ENCODE measurements at regions not wholly inside any gene's neighbourhood (a gene's known extent, or its start where the extent isn't known, plus 50 kb on each side); places are given as distances from the start of the nearest gene placed in this dataset.

- no peak overlapping the region for H3K4me3 ChIP-seq (ENCODE audit: control insufficient read depth, low read depth, low read length)
- TF ChIP-seq, protein P1, sequence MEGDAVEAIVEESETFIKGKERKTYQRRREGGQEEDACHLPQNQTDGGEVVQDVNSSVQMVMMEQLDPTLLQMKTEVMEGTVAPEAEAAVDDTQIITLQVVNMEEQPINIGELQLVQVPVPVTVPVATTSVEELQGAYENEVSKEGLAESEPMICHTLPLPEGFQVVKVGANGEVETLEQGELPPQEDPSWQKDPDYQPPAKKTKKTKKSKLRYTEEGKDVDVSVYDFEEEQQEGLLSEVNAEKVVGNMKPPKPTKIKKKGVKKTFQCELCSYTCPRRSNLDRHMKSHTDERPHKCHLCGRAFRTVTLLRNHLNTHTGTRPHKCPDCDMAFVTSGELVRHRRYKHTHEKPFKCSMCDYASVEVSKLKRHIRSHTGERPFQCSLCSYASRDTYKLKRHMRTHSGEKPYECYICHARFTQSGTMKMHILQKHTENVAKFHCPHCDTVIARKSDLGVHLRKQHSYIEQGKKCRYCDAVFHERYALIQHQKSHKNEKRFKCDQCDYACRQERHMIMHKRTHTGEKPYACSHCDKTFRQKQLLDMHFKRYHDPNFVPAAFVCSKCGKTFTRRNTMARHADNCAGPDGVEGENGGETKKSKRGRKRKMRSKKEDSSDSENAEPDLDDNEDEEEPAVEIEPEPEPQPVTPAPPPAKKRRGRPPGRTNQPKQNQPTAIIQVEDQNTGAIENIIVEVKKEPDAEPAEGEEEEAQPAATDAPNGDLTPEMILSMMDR (conservative IDR thresholded peaks at IDR 0.05; ENCODE audit: control insufficient read depth, insufficient read depth, low read depth, low read length) = no peak
- no peak for DNase-seq (ENCODE audit: low read depth)
Observed at GRCh38 chr1:198833706-198834503, 195.1 kb downstream of the PTPRC start.

DNA sequence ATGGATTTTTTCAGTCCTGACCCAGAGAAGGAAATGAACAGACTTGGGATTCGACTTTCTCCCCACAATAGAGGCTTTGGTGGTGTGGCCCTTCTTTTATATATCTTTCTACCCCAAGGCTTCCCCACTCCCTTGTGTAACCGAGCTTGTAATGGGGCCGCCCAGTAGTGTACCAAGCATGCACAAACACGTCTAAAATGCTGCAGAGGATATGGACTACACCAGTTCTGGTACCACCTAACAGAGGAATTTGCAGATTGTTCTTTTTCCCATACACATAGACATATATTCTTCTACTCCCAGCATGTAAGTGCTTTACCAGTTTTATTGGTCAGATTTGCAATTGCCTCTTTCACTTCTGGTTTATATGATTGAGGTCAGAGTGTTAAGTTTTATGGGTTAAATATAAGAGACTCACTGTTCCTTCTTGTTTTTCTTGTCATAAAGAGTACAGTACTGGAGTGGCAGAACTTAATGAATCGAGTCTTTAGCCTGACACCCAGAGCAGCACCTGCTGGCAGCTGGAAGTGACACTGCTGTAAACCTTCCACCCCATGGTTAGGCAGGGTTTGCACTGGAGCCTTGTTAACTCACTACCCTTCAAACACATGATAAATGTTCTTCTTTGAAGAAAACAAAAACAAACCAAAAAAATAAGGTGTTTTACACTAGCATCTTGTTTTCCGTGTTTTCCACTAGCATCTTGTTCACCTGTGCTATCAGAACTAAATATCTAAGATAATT is 198.6 kb downstream of the PTPRC start:
- no peak overlapping the region for H3K4me3 ChIP-seq (ENCODE audit: control insufficient read depth, low read depth, low read length)
- TF ChIP-seq, protein P1 (conservative IDR thresholded peaks at IDR 0.05; ENCODE audit: control insufficient read depth, insufficient read depth, low read depth, low read length) = no peak
- DNase-seq (ENCODE audit: low read depth) = no peak

- no peak overlapping the region for H3K4me3 ChIP-seq (ENCODE audit: control insufficient read depth, low read depth, low read length)
- DNase-seq (ENCODE audit: low read depth) = no peak
- TF ChIP-seq, protein P1 (conservative IDR thresholded peaks at IDR 0.05; ENCODE audit: control insufficient read depth, insufficient read depth, low read depth, low read length) = no peak
Observed at GRCh38 chr1:198838022-198838342, 199.1 kb downstream of the PTPRC start.

- TF ChIP-seq, protein P1 (conservative IDR thresholded peaks at IDR 0.05; ENCODE audit: control insufficient read depth, insufficient read depth, low read depth, low read length) = no peak
- DNase-seq (ENCODE audit: low read depth) = no peak
- no peak overlapping the region for H3K4me3 ChIP-seq (ENCODE audit: control insufficient read depth, low read depth, low read length)
Observed at GRCh38 chr1:198841477-198841876, 202.6 kb downstream of the PTPRC start.

DNA sequence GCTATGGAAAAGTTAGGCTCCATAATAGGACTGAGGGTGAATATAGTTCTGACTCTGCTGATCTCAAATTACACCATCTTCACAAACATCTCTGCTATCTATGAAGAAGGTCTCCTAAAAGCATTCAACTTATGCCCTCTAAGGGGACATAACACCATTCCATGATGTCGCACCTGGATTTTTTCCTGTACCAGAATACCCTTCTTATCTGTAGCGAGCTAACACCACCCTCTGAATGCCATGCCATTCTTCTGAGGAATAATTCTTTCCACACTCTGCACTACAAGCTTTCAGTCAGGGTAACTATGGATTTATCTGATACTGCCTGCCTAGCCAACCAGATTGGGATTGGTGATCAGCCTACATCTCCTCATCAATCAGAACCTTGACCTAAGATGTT is 203.8 kb downstream of the PTPRC start:
- H3K4me3 ChIP-seq (ENCODE audit: control insufficient read depth, low read depth, low read length) = no peak overlapping the region
- DNase-seq (ENCODE audit: low read depth) = no peak
- TF ChIP-seq, protein P1 (conservative IDR thresholded peaks at IDR 0.05; ENCODE audit: control insufficient read depth, insufficient read depth, low read depth, low read length) = no peak

- TF ChIP-seq, protein P1 (conservative IDR thresholded peaks at IDR 0.05; ENCODE audit: control insufficient read depth, insufficient read depth, low read depth, low read length) = no peak
- DNase-seq (ENCODE audit: low read depth) = no peak
- no peak overlapping the region for H3K4me3 ChIP-seq (ENCODE audit: control insufficient read depth, low read depth, low read length)
Observed at GRCh38 chr1:198845271-198845670, 206.4 kb downstream of the PTPRC start.

Measured in fibroblast of mammary gland (primary cell).